Heart left ventricle (tissue), 16 donors: ENCODE measurements at regions not wholly inside any gene's neighbourhood (a gene's known extent, or its start where the extent isn't known, plus 50 kb on each side); places are given as distances from the start of the nearest gene placed in this dataset.
A peak's percentile ranks its signal among the peaks of the same experiment; 100 is the strongest.

Experiments used
- ATAC-seq, 4 donors: fragments of 200-7000 bp; cut with Tn5 transposase; one replicate each; pipeline ENCODE4 v1.9.1; 2020 to 2022; ENCODE audit warnings: moderate library complexity in 4 of 4, mild to moderate bottlenecking in 3 of 4, moderate number of reproducible peaks in 1 of 4
- DNase-seq, 5 donors: peaks; one replicate each; pipeline ENCODE4 v3.0.0-alpha.2; 2020
- H3K27ac ChIP-seq, 12 donors: fragments of 200-600 bp; sonication (generic) in 4 of 12; one replicate each; pipeline versions ENCODE4 v1.5.0 to v1.8.0; 2016 to 2022; ENCODE audit warnings: mild to moderate bottlenecking in 2 of 12
- H3K27me3 ChIP-seq, 9 donors: fragments of 200-600 bp; sonication (generic) in 2 of 9; one replicate each; pipeline versions ENCODE4 v1.5.1 to v1.8.0; 2016 to 2022; ENCODE audit warnings: mild to moderate bottlenecking in 3 of 9
- H3K36me3 ChIP-seq, 9 donors: fragments of 200-600 bp; sonication (generic) in 2 of 9; one replicate each; pipeline versions ENCODE4 v1.5.0 to v1.8.0; 2018 to 2022; ENCODE audit warnings: mild to moderate bottlenecking in 2 of 9
- H3K4me1 ChIP-seq, 12 donors: fragments of 200-600 bp; sonication (generic) in 4 of 12; one replicate each; pipeline versions ENCODE4 v1.5.0 to v1.8.0; 2016 to 2022; ENCODE audit warnings: mild to moderate bottlenecking in 3 of 12
- H3K4me3 ChIP-seq, 12 donors: fragments of 200-600 bp; sonication (generic) in 4 of 12; one replicate each; pipeline versions ENCODE4 v1.5.0 to v1.8.0; 2017 to 2022; ENCODE audit warnings: mild to moderate bottlenecking in 9 of 12, moderate library complexity in 4 of 12
- H3K9me3 ChIP-seq, 12 donors: fragments of 200-600 bp; sonication (generic) in 4 of 12; one replicate each; pipeline versions ENCODE4 v1.5.0 to v1.8.0; 2016 to 2022; ENCODE audit warnings: mild to moderate bottlenecking in 1 of 12
- POLR2A ChIP-seq, 2 donors: fragments of 450-650 bp; IDR thresholded peaks; one replicate each; pipeline ENCODE4 v1.6.1; 2017; ENCODE audit warnings: antibody characterized with exemption in 2 of 2, mild to moderate bottlenecking in 2 of 2, moderate library complexity in 2 of 2
- WGBS, 4 donors: extraction: QIAGEN DNeasy Blood & Tissue Kit in 2 of 4; methylation state at CpG; one replicate each; pipeline versions ENCODE4 v1.1.5 to v1.1.7; 2013 to 2018; 5-methylcytosine and 5-hydroxymethylcytosine counted together
- intact Hi-C, 10 donors: fragments of 100-400 bp; cut with DNase I; formaldehyde crosslinking; loops; one replicate each; pipeline versions ENCODE4 v1.11.1 to v1.14.2; 2022
- TF ChIP-seq, protein P1 (sequence below), 12 donors: fragments of 200-600 bp; sonication (generic) in 4 of 12; IDR thresholded peaks; one replicate each; pipeline versions ENCODE4 v1.5.0 to v1.8.0; 2018 to 2022; ENCODE audit warnings: antibody characterized with exemption in 12 of 12, mild to moderate bottlenecking in 5 of 12
- donor health status: ischemic (EF 13 %, LVEDD 7.1; RV severe dilation, severe dysfunction).
- donor health status: healthy with polysubstance abuse.
- donor health status: DM: no; HTN: yes; CAD: no.
- donor health status: DM: no; HTN: no; CAD: no.
- donor health status: ischemic (EF 25% LVEDD 6.9; RV normal size, moderate dysfunction).
- donor health status: ischemic (EF 25% LVEDD 5.7; RV mildly dilated, moderate dysfunction).
- donor health status: healthy.
- donor health status: DM: yes; HTN: yes; CAD: no.
- donor health status: ischemic (EF 35%, LVEDD 5.7; RV mildly dilated, moderate dysfunction).
- donor health status: nonischemic (EF 11% LVEDD 7.7; RV severe dilation, severe dysfunction).
- donor health status: DM: yes; HTN: yes; CAD: no.
- donor health status: PGD.
- donor health status: ischemic (EF 29% LVEDD 5.4; RV normal size, mild dysfunction).
- donor health status: nonischemic (EF 23%, LVEDD 6.1; RV moderate dilation, normal function).

DNA sequence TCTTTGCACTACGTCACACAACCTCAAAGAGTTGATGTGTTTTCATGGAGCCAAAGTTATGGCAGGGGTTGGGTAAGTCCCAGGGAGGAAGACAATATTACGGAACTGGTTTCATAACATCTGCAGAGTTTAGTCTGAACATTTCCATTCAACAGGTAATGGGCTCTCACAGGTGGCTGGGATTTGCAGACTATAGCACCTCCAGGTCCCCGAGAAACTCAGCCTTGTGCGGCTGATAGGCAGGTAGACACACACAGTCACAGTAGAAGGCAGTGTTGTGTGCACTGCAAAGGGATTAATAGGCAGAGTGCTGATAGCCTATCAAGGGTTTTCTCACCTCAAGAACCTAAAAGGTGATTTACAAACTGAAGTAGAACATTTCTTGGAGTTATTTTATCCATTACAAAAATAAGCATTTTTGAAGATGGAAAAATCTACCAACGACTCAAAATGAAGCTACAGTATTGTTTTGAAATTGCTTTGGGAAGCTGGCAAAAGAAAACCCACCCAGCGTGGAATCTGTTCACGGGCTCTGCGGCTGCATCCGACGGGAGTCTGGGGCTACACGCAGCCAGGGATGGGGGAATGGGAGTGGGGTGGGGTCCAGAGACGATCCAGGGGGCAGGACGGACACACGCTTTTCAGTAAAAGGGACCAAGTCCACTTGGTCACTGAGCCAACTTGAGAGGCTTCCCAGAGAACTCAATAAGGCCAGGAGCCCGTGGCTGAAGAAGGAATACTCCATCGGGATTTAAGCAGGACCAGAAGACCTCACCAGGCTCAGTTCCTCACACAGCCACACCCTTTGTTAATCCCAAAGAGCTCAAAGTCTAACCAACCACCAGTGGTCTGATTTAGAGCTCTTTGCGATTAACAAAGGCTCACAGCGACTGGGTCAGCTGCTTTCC is 82.9 kb downstream of the CHRNA1 start:
- Histone ChIP-seq H3K36me3 (peaks cover 0 to 9% (median 0%) of the 10 kb centered on the region in 9 donors), H3K4me1 (peaks cover 0 to 41% (median 26%) of the 10 kb centered on the region in 12 donors), H3K27ac (peak overlapping the region; percentile 82 to 96 (median 88)), H3K4me3 (peak overlapping the region; percentile 64 to 97 (median 86)), H3K9me3 (no peaks in the 10 kb centered on the region), H3K27me3 (no peaks in the 10 kb centered on the region)
- intact Hi-C loops, result loop anchor here in 6 of 10 donors (5.0 to 10.0 kb wide), 6 partner anchors 64 to 119 kb away; no protein-coding TSS in a partner anchor
- DNase-seq (peak in 2 of 5 donors; percentile 15 to 47), ATAC-seq (peak; percentile 18 to 33 (median 23))
- TF ChIP-seq, protein P1, sequence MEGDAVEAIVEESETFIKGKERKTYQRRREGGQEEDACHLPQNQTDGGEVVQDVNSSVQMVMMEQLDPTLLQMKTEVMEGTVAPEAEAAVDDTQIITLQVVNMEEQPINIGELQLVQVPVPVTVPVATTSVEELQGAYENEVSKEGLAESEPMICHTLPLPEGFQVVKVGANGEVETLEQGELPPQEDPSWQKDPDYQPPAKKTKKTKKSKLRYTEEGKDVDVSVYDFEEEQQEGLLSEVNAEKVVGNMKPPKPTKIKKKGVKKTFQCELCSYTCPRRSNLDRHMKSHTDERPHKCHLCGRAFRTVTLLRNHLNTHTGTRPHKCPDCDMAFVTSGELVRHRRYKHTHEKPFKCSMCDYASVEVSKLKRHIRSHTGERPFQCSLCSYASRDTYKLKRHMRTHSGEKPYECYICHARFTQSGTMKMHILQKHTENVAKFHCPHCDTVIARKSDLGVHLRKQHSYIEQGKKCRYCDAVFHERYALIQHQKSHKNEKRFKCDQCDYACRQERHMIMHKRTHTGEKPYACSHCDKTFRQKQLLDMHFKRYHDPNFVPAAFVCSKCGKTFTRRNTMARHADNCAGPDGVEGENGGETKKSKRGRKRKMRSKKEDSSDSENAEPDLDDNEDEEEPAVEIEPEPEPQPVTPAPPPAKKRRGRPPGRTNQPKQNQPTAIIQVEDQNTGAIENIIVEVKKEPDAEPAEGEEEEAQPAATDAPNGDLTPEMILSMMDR (IDR thresholded peaks at IDR 0.05), result no peak
- no peak for TF ChIP-seq POLR2A (IDR thresholded peaks at IDR 0.05)
- 41 to 47% (median 45%) methylated on average over 18 of the region's 18 CpGs for WGBS, 4 donors

DNA sequence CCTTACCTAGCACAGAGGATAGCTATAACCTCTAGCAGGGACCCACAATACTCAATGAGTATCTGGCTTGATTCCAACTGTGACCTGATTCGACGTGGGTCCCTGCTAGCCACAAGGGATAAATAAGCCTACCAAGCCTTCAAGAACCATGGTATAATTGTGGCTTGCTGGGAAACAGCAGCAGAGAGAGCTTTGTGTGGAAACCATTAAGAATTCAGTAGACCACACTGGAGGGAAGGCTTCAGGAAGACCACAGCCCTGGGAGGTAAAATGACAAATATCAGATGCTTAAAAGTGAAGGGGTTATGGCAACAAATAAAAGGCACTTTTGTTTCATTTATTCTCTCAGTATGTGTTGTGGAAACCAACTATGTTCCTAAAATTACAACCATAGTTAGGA is 82.6 kb upstream of the WIPF1 start:
- WGBS, 4 donors, result 15 to 26% (median 23%) methylated on average over 2 of the region's 2 CpGs
- Histone ChIP-seq H3K9me3 (no peaks in the 10 kb centered on the region), H3K36me3 (peaks cover 0 to 12% (median 3%) of the 10 kb centered on the region in 9 donors), H3K4me3 (no peak overlapping the region), H3K27me3 (no peaks in the 10 kb centered on the region), H3K27ac (no peak overlapping the region), H3K4me1 (peaks cover 0 to 41% (median 26%) of the 10 kb centered on the region in 12 donors)
- TF ChIP-seq POLR2A (IDR thresholded peaks at IDR 0.05), result no peak
- TF ChIP-seq, protein P1 (IDR thresholded peaks at IDR 0.05), result no peak
- ATAC-seq, result no peak
- intact Hi-C loops, result loop anchor here in 6 of 10 donors (5.0 to 10.0 kb wide), 6 partner anchors 63 to 118 kb away; no protein-coding TSS in a partner anchor
- no peak for DNase-seq

GRCh38 chr2:174678395-174678794 is 80.8 kb upstream of the WIPF1 start:
- DNase-seq (peak in 1 of 5 donors; percentile 35), ATAC-seq (no peak)
- WGBS, 4 donors, result 80 to 91% (median 82%) methylated on average over 2 of the region's 2 CpGs
- no peak for TF ChIP-seq POLR2A (IDR thresholded peaks at IDR 0.05)
- TF ChIP-seq, protein P1 (IDR thresholded peaks at IDR 0.05), result no peak
- H3K9me3 ChIP-seq, result no peaks in the 10 kb centered on the region
- no peak overlapping the region for H3K27ac ChIP-seq
- H3K4me1 ChIP-seq, result peaks cover 0 to 39% (median 26%) of the 10 kb centered on the region in 12 donors
- H3K27me3 ChIP-seq, result no peaks in the 10 kb centered on the region
- no peak overlapping the region for H3K4me3 ChIP-seq
- intact Hi-C loops, result loop anchor here in 2 of 10 donors (5.0 to 10.0 kb wide), 2 partner anchors 46 to 54 kb away; no protein-coding TSS in a partner anchor
- peaks cover 0 to 17% (median 7%) of the 10 kb centered on the region in 9 donors for H3K36me3 ChIP-seq

GRCh38 chr2:174675615-174676014 is 78.0 kb upstream of the WIPF1 start:
- DNase-seq, result no peak
- Histone ChIP-seq H3K27ac (no peak overlapping the region), H3K4me1 (peaks cover 0 to 27% (median 13%) of the 10 kb centered on the region in 12 donors), H3K9me3 (peaks cover 0 to 14% (median 3%) of the 10 kb centered on the region in 12 donors), H3K4me3 (no peak overlapping the region), H3K36me3 (peaks cover 0 to 21% (median 11%) of the 10 kb centered on the region in 9 donors), H3K27me3 (no peaks in the 10 kb centered on the region)
- ATAC-seq, result no peak
- WGBS, 4 donors, result 72 to 85% (median 78%) methylated on average over 5 of the region's 5 CpGs
- TF ChIP-seq, protein P1 (IDR thresholded peaks at IDR 0.05), result no peak
- TF ChIP-seq POLR2A (IDR thresholded peaks at IDR 0.05), result no peak
- intact Hi-C loops, result loop anchor here in 2 of 10 donors (5.0 to 10.0 kb wide), 2 partner anchors 43 to 51 kb away; no protein-coding TSS in a partner anchor
